ENCODE measurements at regions not wholly inside any gene's neighbourhood (a gene's known extent, or its start where the extent isn't known, plus 50 kb on each side); places are given as distances from the start of the nearest gene placed in this dataset.

DNA sequence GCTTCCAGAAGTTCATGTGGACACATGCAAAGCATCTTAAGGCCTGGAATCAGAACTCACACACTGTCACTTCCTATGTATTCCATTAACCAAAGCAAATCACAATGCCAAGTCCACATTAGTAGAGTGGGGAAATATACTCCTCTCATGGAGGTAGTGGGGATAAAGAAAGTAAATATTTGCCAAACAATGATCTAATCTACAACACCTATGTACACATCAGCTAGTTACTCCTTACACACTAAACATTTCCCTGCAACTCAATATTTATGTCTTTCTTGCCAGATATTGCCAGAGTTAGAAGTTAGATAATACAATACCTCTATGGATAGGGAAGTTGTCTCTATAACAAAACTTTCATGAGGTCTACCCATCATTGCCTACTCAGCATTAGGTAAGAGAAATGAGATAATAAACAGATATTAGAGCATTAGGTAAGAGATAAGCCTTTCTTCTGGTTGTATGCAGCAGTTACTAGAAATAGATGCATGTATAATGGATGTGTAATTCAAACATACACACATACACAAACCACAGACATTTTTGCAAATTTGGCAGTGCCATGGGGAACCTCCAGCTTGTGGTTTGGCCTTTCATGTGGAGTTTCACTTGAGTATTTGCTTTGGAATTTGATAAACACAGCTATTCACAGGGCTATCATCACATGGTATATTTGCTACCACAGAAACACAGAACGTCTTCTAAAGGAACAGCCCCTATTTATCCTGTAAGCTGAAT, 196.5 kb downstream of the TLE1 start (continued):
- TF ChIP-seq, protein P1, sequence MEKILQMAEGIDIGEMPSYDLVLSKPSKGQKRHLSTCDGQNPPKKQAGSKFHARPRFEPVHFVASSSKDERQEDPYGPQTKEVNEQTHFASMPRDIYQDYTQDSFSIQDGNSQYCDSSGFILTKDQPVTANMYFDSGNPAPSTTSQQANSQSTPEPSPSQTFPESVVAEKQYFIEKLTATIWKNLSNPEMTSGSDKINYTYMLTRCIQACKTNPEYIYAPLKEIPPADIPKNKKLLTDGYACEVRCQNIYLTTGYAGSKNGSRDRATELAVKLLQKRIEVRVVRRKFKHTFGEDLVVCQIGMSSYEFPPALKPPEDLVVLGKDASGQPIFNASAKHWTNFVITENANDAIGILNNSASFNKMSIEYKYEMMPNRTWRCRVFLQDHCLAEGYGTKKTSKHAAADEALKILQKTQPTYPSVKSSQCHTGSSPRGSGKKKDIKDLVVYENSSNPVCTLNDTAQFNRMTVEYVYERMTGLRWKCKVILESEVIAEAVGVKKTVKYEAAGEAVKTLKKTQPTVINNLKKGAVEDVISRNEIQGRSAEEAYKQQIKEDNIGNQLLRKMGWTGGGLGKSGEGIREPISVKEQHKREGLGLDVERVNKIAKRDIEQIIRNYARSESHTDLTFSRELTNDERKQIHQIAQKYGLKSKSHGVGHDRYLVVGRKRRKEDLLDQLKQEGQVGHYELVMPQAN (conservative IDR thresholded peaks at IDR 0.05): no peak

DNA sequence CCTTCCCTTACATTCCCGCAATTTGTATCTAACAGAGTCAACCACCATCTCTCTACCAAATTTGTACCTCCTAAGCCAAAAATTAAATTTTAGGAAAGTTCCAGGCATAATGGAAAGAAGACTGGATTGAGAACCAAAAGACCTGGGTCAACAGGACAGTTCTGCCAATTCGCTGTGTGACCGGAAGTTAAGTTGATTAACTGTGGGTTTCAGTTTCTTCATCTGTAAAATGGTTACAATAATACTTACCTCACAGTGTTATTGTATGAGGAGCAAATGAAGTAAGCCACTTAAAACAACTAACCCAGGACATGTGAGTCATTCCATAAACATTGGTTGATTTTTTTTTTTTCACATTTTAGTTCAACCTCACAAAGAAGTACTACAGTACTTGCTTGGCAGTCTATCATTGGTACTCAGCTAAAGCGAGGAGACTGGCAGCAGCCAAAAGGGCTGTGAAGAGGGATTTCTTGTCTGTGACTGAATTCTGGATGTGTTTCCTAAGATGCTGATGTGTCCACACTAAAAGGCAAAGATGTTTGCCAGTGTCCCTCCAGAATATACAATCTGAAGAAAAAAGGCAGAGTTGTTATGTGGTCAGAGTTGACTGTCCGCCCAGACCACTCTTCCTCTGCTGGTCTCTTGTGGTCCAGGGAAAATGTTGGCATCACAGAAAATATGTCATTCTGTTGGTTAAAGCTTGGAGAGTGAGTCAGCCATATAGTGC, 198.6 kb downstream of the TLE1 start:
- H3K27me3 ChIP-seq (replicated peaks in 1 of 2; ENCODE audit: control insufficient read depth in 2 of 2, insufficient read depth in 2 of 2, low read length in 1 of 2): no peaks in the 10 kb centered on the region
- no peak overlapping the region for H3K9ac ChIP-seq (ENCODE audit: control insufficient read depth, insufficient read depth, low read length)
- H3K9me3 ChIP-seq (replicated peaks; ENCODE audit: control insufficient read depth, insufficient read depth, low read length): no peaks in the 10 kb centered on the region; the same call in 2 of the 3 replicates
- FAIRE-seq (no peak), ATAC-seq (no peak), DNase-seq (ENCODE audit: low read depth, low spot score) (no peak)
- H3K4me3 ChIP-seq: no peak overlapping the region
- no peaks in the 10 kb centered on the region for H3K4me1 ChIP-seq (ENCODE audit: control insufficient read depth, insufficient read depth, low read length)
- no peaks in the 10 kb centered on the region for H4K20me1 ChIP-seq (ENCODE audit: control insufficient read depth, insufficient read depth)
- H3K27ac ChIP-seq (ENCODE audit: control insufficient read depth, insufficient read depth): no peak overlapping the region
- ChIA-PET RAD21 (ENCODE audit: unreplicated experiment) (no interaction called here), SMC1A (ENCODE audit: uncharacterized antibody, unreplicated experiment) (no interaction called here), POLR2A (no interaction called here), CTCF (no interaction called here)
- 38% methylated on average over 5 of the region's 5 CpGs for WGBS (ENCODE audit: insufficient coverage, insufficient replicate concordance, low lambda C conversion rate, missing lambda C conversion rate)
- no peaks in the 10 kb centered on the region for H3K36me3 ChIP-seq (ENCODE audit: control insufficient read depth in 2 of 2, insufficient read depth in 2 of 2, low read length in 1 of 2)
- intact Hi-C loops (cut with micrococcal nuclease; ENCODE audit: unreplicated experiment) (no loop called here), in situ Hi-C loops (cut with MboI) (no loop called here)
- BruUV-seq (replicated peaks): no TSS peak
- no peak overlapping the region for H3K4me2 ChIP-seq (ENCODE audit: control insufficient read depth, insufficient read depth)
- no peaks in the 10 kb centered on the region for H3K79me2 ChIP-seq (ENCODE audit: control insufficient read depth, insufficient read depth, low read length)
- H2AFZ ChIP-seq (ENCODE audit: control insufficient read depth, low read depth, low read length): no peak overlapping the region
- TF ChIP-seq GABPA (IDR thresholded peaks at IDR 0.05; ENCODE audit: low read depth) (no peak), CHD2 (IDR thresholded peaks at IDR 0.05; ENCODE audit: borderline replicate concordance, low read depth, low read length) (no peak), YBX1 (IDR thresholded peaks at IDR 0.05) (no peak), DPF2 (IDR thresholded peaks at IDR 0.05) (no peak), PAX5 (IDR thresholded peaks at IDR 0.05; ENCODE audit: borderline replicate concordance, low read depth, low read length) (no peak), BHLHE40 (IDR thresholded peaks at IDR 0.05; ENCODE audit: borderline replicate concordance in 1 of 2, low read depth in 2 of 2, low read length in 1 of 2) (no peak)
- TF ChIP-seq, protein P2, sequence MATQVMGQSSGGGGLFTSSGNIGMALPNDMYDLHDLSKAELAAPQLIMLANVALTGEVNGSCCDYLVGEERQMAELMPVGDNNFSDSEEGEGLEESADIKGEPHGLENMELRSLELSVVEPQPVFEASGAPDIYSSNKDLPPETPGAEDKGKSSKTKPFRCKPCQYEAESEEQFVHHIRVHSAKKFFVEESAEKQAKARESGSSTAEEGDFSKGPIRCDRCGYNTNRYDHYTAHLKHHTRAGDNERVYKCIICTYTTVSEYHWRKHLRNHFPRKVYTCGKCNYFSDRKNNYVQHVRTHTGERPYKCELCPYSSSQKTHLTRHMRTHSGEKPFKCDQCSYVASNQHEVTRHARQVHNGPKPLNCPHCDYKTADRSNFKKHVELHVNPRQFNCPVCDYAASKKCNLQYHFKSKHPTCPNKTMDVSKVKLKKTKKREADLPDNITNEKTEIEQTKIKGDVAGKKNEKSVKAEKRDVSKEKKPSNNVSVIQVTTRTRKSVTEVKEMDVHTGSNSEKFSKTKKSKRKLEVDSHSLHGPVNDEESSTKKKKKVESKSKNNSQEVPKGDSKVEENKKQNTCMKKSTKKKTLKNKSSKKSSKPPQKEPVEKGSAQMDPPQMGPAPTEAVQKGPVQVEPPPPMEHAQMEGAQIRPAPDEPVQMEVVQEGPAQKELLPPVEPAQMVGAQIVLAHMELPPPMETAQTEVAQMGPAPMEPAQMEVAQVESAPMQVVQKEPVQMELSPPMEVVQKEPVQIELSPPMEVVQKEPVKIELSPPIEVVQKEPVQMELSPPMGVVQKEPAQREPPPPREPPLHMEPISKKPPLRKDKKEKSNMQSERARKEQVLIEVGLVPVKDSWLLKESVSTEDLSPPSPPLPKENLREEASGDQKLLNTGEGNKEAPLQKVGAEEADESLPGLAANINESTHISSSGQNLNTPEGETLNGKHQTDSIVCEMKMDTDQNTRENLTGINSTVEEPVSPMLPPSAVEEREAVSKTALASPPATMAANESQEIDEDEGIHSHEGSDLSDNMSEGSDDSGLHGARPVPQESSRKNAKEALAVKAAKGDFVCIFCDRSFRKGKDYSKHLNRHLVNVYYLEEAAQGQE (IDR thresholded peaks at IDR 0.05; ENCODE audit: low read depth, low read length): no peak
- TF ChIP-seq, protein P3, sequence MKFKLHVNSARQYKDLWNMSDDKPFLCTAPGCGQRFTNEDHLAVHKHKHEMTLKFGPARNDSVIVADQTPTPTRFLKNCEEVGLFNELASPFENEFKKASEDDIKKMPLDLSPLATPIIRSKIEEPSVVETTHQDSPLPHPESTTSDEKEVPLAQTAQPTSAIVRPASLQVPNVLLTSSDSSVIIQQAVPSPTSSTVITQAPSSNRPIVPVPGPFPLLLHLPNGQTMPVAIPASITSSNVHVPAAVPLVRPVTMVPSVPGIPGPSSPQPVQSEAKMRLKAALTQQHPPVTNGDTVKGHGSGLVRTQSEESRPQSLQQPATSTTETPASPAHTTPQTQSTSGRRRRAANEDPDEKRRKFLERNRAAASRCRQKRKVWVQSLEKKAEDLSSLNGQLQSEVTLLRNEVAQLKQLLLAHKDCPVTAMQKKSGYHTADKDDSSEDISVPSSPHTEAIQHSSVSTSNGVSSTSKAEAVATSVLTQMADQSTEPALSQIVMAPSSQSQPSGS (IDR thresholded peaks at IDR 0.05; ENCODE audit: low read length): no peak
- TF ChIP-seq, protein P4, sequence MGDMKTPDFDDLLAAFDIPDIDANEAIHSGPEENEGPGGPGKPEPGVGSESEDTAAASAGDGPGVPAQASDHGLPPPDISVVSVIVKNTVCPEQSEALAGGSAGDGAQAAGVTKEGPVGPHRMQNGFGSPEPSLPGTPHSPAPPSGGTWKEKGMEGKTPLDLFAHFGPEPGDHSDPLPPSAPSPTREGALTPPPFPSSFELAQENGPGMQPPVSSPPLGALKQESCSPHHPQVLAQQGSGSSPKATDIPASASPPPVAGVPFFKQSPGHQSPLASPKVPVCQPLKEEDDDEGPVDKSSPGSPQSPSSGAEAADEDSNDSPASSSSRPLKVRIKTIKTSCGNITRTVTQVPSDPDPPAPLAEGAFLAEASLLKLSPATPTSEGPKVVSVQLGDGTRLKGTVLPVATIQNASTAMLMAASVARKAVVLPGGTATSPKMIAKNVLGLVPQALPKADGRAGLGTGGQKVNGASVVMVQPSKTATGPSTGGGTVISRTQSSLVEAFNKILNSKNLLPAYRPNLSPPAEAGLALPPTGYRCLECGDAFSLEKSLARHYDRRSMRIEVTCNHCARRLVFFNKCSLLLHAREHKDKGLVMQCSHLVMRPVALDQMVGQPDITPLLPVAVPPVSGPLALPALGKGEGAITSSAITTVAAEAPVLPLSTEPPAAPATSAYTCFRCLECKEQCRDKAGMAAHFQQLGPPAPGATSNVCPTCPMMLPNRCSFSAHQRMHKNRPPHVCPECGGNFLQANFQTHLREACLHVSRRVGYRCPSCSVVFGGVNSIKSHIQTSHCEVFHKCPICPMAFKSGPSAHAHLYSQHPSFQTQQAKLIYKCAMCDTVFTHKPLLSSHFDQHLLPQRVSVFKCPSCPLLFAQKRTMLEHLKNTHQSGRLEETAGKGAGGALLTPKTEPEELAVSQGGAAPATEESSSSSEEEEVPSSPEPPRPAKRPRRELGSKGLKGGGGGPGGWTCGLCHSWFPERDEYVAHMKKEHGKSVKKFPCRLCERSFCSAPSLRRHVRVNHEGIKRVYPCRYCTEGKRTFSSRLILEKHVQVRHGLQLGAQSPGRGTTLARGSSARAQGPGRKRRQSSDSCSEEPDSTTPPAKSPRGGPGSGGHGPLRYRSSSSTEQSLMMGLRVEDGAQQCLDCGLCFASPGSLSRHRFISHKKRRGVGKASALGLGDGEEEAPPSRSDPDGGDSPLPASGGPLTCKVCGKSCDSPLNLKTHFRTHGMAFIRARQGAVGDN (IDR thresholded peaks at IDR 0.05): no peak

Measured in GM12878 (cell line).